Mesenteric fat pad (tissue), 1 donor: ENCODE measurements at regions not wholly inside any gene's neighbourhood (a gene's known extent, or its start where the extent isn't known, plus 50 kb on each side); places are given as distances from the start of the nearest gene placed in this dataset.

Experiments
- DNase-seq: peaks from one replicate; pipeline ENCODE4 v3.0.0-alpha.2; 2020; ENCODE audit warnings: low spot score
- donor health status: DM: yes; HTN: yes; CAD: no.

DNA sequence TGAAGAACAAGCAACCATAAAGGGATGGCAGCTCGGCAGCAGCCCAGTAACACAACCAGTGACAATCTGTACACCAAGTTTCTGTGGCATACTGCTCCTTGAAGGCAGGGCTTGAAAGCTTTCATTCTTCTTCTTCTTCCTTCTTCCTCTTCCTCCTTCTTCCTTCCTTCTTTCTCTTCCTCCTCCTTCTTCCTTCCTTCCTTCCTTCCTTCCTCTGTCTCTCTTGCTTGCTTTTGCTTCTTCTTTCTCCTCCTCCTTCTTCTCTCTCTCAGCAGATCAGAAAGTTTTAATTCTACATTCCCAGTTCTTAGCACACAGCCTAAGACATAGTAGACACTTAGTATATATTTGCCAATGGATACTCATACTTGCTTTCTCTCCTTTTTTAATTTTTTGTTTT is 95.9 kb downstream of the GLUL start:
- DNase-seq, result no peak

DNA sequence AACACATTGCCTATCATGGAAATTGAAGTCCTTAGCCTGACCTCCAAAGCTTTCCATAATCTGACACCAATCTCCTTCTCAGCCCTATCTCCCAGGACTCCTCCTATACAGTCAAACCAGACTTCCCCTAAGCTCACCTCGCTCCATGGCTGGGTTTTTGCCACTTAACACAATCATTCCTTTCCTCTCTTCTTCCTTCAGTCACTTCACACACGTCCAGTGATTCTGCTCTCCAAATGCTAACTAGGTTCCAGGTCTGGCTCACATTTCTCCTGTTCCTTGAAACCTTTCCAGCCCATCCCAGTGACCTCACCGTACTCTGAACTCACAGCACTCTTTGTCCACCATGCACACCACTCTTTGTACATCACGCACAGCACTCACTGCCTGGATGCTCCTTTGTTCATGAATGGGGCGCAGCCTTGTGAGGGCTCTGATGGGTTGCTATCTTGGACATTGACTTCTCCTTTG is 98.4 kb downstream of the GLUL start:
- no peak for DNase-seq

DNA sequence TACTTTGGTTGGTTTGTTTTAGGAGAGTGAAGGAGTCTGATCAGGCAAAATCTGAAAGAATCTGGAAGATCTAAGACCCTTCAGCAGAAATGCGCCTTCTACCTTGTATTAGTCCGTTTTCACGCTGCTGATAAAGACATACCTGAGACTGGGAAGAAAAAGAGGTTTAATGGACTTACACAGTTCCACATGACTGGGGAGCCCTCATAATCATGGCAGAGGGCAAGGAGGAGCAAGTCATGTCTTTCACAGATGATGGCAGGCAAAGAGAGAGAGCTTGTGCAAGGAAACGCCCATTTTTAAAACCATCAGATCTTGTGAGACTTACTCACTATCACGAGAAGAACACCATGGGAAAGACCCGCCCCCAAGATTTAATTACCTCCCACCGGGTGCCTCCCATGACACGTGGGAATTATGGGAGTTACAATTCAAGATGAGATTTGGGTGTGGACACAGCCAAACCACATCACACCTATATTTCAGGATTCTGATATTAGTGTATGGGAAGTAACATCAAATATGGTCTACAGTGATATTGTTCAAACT is 99.3 kb downstream of the GLUL start:
- DNase-seq, result no peak

DNA sequence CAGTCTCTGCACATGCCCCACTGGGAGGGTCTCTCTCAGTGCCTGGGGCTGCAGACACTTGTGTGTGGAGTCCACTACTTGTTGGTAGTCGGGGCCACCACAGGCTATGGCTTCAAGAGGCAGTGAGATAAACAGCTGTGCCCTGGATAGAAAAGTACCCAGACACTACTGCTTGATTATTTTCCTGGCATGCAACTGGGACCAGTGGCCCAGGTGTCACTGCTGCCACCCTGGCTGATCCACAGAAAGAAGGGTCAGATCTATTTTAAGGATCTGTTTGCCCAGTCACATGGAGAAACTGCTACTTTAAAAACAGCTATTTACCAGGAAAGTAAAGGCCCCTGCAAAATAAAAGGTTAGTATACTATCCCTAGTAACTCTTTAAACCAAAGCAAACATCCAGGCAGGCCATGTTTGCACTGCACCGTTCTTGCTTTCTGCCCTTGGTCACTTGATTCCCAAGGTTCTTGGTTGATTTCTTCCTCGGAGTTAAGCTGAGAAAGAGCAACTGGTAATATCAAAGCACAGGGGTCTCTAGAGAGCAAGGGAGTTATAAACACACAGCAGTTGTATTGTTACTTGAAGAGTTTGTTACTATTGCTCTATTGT is 99.9 kb downstream of the GLUL start:
- DNase-seq, result no peak

DNA sequence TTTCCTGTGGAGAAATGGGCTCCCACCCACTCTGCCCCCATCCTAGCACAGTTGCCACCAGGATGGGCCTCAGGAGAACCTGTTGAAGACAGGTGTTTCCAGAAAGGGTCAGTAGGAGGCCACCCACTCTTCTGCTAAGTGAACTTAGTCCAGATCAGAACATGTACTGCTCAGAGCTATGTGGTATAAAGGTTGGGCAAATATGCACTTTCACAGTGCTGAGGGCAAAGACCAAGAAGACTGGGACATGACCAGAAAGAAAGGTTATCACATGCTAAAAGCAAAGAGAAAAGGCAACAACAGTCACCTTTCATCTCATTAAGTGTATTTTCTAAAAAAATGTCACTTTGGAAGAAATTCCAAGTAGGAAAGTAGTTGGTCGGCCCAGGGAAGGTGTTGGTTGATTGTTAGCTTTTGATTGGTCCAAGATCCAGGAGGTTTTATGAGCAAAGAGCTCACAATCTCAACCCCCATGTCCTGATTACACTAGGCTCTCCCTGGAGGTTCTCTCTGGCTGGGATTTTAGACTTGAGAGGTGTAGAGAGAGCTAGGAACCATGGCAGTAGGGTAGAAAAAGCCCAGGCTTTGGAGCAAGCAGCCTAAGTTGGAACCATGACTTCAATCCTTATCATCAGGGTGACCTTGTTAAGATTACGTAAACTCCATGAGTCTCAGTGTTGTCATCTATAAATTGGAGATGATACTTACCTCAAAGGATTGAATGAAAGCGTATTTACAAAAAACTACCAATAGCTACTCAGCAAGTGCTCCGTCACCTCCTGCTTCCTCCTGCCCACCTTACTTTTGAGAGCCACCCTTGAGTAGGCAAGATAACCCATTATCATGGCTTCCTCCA is 102.6 kb downstream of the GLUL start:
- DNase-seq, result no peak

GRCh38 chr1:182286761-182287160 is 104.8 kb downstream of the GLUL start:
- no peak for DNase-seq

- DNase-seq, result no peak
Measured at GRCh38 chr1:182283746-182284544, 107.6 kb downstream of the GLUL start.

- DNase-seq, result no peak
Measured at GRCh38 chr1:182281541-182281940, 110.0 kb downstream of the GLUL start.

DNA sequence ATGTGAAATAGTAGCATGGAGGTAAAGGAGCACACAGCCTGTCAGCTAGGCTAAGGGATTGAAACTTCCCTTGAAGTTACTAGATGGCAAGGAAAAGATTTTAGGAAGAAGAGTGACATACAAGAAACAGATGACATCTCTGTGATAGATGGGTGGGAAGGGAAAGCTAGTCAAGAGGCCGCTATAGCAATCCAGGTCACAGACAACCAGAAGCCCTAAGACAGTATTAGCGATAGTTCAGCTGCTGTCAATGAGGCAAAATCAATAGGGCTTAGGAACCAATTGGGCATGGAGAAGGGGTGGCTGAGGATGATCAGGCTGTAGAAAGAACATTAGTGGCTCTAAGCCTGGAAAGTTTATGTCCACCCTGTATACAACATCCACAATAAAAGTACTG is 111.1 kb downstream of the GLUL start:
- DNase-seq, result no peak

GRCh38 chr1:182279724-182280503 is 111.7 kb downstream of the GLUL start:
- no peak for DNase-seq

DNA sequence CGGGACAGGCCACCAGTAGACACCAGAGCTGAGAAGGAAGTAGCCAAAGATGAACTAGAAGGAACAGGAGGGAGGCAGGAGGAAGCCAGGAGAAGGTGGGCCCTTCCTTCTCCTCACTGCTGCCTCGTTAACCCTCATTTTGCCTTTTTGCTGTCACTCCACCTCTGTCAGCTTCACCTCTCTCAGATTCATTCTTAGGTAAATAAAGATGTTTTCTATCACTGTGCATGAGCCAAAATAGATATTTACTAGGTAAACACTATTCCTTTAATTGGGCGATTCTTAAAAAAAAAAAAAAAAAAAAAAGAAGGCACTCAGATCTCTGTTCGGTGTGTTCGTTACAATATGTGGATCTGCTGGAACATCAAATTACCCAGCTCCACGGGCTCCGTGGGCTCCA is 112.3 kb downstream of the GLUL start:
- DNase-seq, result no peak

- DNase-seq, result no peak
Measured at GRCh38 chr1:182278144-182279054, 113.2 kb downstream of the GLUL start.

DNA sequence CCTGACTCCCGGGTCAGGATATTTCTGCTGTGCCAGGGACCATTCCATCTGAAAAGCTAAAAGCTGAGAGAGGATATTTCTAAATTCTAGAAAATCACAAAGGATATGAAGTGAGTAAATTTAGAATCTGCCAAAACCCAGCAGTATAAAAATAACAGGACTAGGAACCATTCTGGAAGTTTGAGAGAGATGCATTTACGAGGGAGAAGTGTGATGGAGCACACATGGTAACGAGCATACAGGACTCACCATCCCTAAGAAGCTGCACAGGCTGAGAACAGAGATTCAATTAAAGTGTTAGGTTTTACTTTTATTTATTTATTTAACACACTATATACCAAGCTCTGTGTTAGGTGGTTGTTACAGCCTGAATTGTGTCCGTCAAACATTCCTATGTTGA is 116.3 kb downstream of the GLUL start:
- DNase-seq, result no peak

GRCh38 chr1:182274618-182275017 is 117.0 kb downstream of the GLUL start:
- DNase-seq, result no peak

- no peak for DNase-seq
Measured at GRCh38 chr1:182270731-182271130, 120.9 kb downstream of the GLUL start.

- DNase-seq, result no peak
Measured at GRCh38 chr1:182269097-182269496, 122.5 kb downstream of the GLUL start.

DNA sequence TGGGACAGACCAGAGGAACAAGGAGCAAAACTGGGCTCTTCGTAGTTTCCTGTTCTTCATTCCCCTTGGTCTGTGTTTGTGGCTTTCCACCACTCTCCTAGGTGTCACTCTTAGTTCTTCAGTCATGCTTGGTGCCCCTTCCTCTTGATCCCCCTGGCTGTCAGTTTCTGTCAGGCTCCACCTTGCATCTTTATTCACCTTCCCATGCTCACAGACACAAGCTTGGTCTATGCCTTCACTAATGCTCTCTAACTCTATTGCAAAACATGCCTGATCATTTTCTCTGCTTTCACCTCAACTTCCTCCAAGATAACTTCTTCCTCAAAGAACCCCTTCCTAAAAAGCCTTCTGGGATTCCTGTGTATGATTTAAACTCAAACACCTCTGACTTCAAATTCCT is 122.9 kb downstream of the GLUL start:
- no peak for DNase-seq

GRCh38 chr1:182264185-182264584 is 127.4 kb downstream of the GLUL start:
- DNase-seq, result no peak

DNA sequence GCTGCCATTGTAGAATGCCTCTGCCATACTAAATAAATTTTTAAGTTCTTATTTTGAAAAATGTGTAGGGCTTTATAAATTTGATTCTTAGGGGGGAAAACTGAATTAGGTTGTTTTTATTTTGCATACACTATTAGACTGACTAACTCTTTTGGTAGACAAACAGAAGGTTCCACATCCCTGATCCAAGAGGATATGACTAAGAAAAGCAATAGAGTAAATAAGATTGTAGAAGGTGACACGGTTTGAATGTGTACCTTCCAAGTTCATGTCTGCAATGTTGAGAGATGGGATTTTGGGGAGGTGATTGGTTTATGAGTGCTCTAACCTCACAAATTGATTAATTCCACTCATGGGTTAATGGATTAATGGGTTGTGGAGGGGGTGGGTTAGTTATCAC is 127.9 kb downstream of the GLUL start:
- no peak for DNase-seq

GRCh38 chr1:182262425-182262824 is 129.2 kb downstream of the GLUL start:
- no peak for DNase-seq
